ENCODE measurements at regions not wholly inside any gene's neighbourhood (a gene's known extent, or its start where the extent isn't known, plus 50 kb on each side); places are given as distances from the start of the nearest gene placed in this dataset.
"Not testable (repeated sequence)": the region's sequence is repeated elsewhere in the genome, so short reads cannot be mapped to it uniquely, and the experiment has no call there.

GRCh38 chr3:167012691-167013090 lies 367.4 kb downstream of the ZBBX start:
- no peaks in the 10 kb centered on the region for H3K4me1 ChIP-seq (ENCODE audit: control insufficient read depth, insufficient read depth, low read length)
- no peak overlapping the region for H3K4me3 ChIP-seq (ENCODE audit: insufficient read depth, low read depth, low read length)
- 100% methylated on average over 1 of the region's 1 CpG; no CpG with 5 or more reads in 1 of the 2 experiments for WGBS, 2 experiments
- H3K27me3 ChIP-seq (ENCODE audit: control insufficient read depth, insufficient read depth, low read length, poor library complexity, severe bottlenecking): no peaks in the 10 kb centered on the region
- H3K36me3 ChIP-seq (ENCODE audit: control insufficient read depth, insufficient read depth, low read length): no peaks in the 10 kb centered on the region
- no peaks in the 10 kb centered on the region for H3K9me3 ChIP-seq (ENCODE audit: control insufficient read depth, low read length)
- no peak overlapping the region for H3K27ac ChIP-seq (ENCODE audit: insufficient read depth, low read depth, low read length, poor library complexity, severe bottlenecking)

- Histone ChIP-seq H3K27me3 (ENCODE audit: control insufficient read depth, insufficient read depth, low read length, poor library complexity, severe bottlenecking) (no peaks in the 10 kb centered on the region), H3K4me1 (ENCODE audit: control insufficient read depth, insufficient read depth, low read length) (no peaks in the 10 kb centered on the region), H3K27ac (ENCODE audit: insufficient read depth, low read depth, low read length, poor library complexity, severe bottlenecking) (no peak overlapping the region), H3K9me3 (ENCODE audit: control insufficient read depth, low read length) (no peaks in the 10 kb centered on the region), H3K36me3 (ENCODE audit: control insufficient read depth, insufficient read depth, low read length) (no peaks in the 10 kb centered on the region), H3K4me3 (ENCODE audit: insufficient read depth, low read depth, low read length) (no peak overlapping the region)
Observed at GRCh38 chr3:167008791-167009190, 371.3 kb downstream of the ZBBX start.

GRCh38 chr3:167001374-167001773 lies 378.7 kb downstream of the ZBBX start:
- no peak overlapping the region for H3K4me3 ChIP-seq (ENCODE audit: insufficient read depth, low read depth, low read length)
- H3K4me1 ChIP-seq (ENCODE audit: control insufficient read depth, insufficient read depth, low read length): no peaks in the 10 kb centered on the region
- H3K27ac ChIP-seq (ENCODE audit: insufficient read depth, low read depth, low read length, poor library complexity, severe bottlenecking): no peak overlapping the region
- H3K9me3 ChIP-seq (ENCODE audit: control insufficient read depth, low read length): no peaks in the 10 kb centered on the region
- H3K27me3 ChIP-seq (ENCODE audit: control insufficient read depth, insufficient read depth, low read length, poor library complexity, severe bottlenecking): no peaks in the 10 kb centered on the region
- H3K36me3 ChIP-seq (ENCODE audit: control insufficient read depth, insufficient read depth, low read length): no peaks in the 10 kb centered on the region
- WGBS, 2 experiments: 93 to 96% methylated on average over 4 of the region's 4 CpGs

GRCh38 chr3:166993015-166993630 lies 387.0 kb downstream of the ZBBX start:
- no peaks in the 10 kb centered on the region for H3K36me3 ChIP-seq (ENCODE audit: control insufficient read depth, insufficient read depth, low read length)
- H3K4me3 ChIP-seq (ENCODE audit: insufficient read depth, low read depth, low read length): no peak overlapping the region
- H3K4me1 ChIP-seq (ENCODE audit: control insufficient read depth, insufficient read depth, low read length): no peaks in the 10 kb centered on the region
- H3K9me3 ChIP-seq (ENCODE audit: control insufficient read depth, low read length): no peaks in the 10 kb centered on the region
- WGBS, 2 experiments: 90 to 91% methylated on average over 1 of the region's 2 CpGs
- no peaks in the 10 kb centered on the region for H3K27me3 ChIP-seq (ENCODE audit: control insufficient read depth, insufficient read depth, low read length, poor library complexity, severe bottlenecking)
- no peak overlapping the region for H3K27ac ChIP-seq (ENCODE audit: insufficient read depth, low read depth, low read length, poor library complexity, severe bottlenecking)

GRCh38 chr3:166986000-166986399 lies 394.1 kb downstream of the ZBBX start:
- no peaks in the 10 kb centered on the region for H3K27me3 ChIP-seq (ENCODE audit: control insufficient read depth, insufficient read depth, low read length, poor library complexity, severe bottlenecking)
- H3K36me3 ChIP-seq (ENCODE audit: control insufficient read depth, insufficient read depth, low read length): no peaks in the 10 kb centered on the region
- H3K27ac ChIP-seq (ENCODE audit: insufficient read depth, low read depth, low read length, poor library complexity, severe bottlenecking): no peak overlapping the region
- no peaks in the 10 kb centered on the region for H3K9me3 ChIP-seq (ENCODE audit: control insufficient read depth, low read length)
- H3K4me3 ChIP-seq (ENCODE audit: insufficient read depth, low read depth, low read length): no peak overlapping the region
- H3K4me1 ChIP-seq (ENCODE audit: control insufficient read depth, insufficient read depth, low read length): no peaks in the 10 kb centered on the region

- H3K27ac ChIP-seq (ENCODE audit: insufficient read depth, low read depth, low read length, poor library complexity, severe bottlenecking); H3K36me3 ChIP-seq (ENCODE audit: control insufficient read depth, insufficient read depth, low read length); H3K27me3 ChIP-seq (ENCODE audit: control insufficient read depth, insufficient read depth, low read length, poor library complexity, severe bottlenecking); H3K4me1 ChIP-seq (ENCODE audit: control insufficient read depth, insufficient read depth, low read length); H3K4me3 ChIP-seq (ENCODE audit: insufficient read depth, low read depth, low read length); H3K9me3 ChIP-seq (ENCODE audit: control insufficient read depth, low read length): not testable (repeated sequence)
- WGBS, 2 experiments: 96% methylated on average over 36 of the region's 36 CpGs
Observed at GRCh38 chr3:166975796-166976195, 404.3 kb downstream of the ZBBX start.

GRCh38 chr3:166967714-166968113 lies 412.4 kb downstream of the ZBBX start:
- not testable (repeated sequence) for H3K4me3 ChIP-seq (ENCODE audit: insufficient read depth, low read depth, low read length); H3K27me3 ChIP-seq (ENCODE audit: control insufficient read depth, insufficient read depth, low read length, poor library complexity, severe bottlenecking); H3K9me3 ChIP-seq (ENCODE audit: control insufficient read depth, low read length); H3K4me1 ChIP-seq (ENCODE audit: control insufficient read depth, insufficient read depth, low read length); H3K27ac ChIP-seq (ENCODE audit: insufficient read depth, low read depth, low read length, poor library complexity, severe bottlenecking); H3K36me3 ChIP-seq (ENCODE audit: control insufficient read depth, insufficient read depth, low read length)
- 95 to 96% methylated on average over 8 of the region's 8 CpGs for WGBS, 2 experiments

- no peaks in the 10 kb centered on the region for H3K9me3 ChIP-seq (ENCODE audit: control insufficient read depth, low read length)
Observed at GRCh38 chr3:166962911-166963310, 417.2 kb downstream of the ZBBX start.

GRCh38 chr3:166957121-166957520 lies 423.0 kb downstream of the ZBBX start:
- WGBS, 2 experiments: 93 to 95% methylated on average over 3 of the region's 3 CpGs
- Histone ChIP-seq H3K27ac (ENCODE audit: insufficient read depth, low read depth, low read length, poor library complexity, severe bottlenecking) (no peak overlapping the region), H3K36me3 (ENCODE audit: control insufficient read depth, insufficient read depth, low read length) (no peaks in the 10 kb centered on the region), H3K9me3 (ENCODE audit: control insufficient read depth, low read length) (no peaks in the 10 kb centered on the region), H3K4me1 (ENCODE audit: control insufficient read depth, insufficient read depth, low read length) (no peaks in the 10 kb centered on the region), H3K27me3 (ENCODE audit: control insufficient read depth, insufficient read depth, low read length, poor library complexity, severe bottlenecking) (no peaks in the 10 kb centered on the region), H3K4me3 (ENCODE audit: insufficient read depth, low read depth, low read length) (no peak overlapping the region)

More at GRCh38 chr3:166962911-166963310, 417.2 kb downstream of the ZBBX start:
- Histone ChIP-seq H3K36me3 (ENCODE audit: control insufficient read depth, insufficient read depth, low read length) (no peaks in the 10 kb centered on the region), H3K27me3 (ENCODE audit: control insufficient read depth, insufficient read depth, low read length, poor library complexity, severe bottlenecking) (no peaks in the 10 kb centered on the region), H3K4me3 (ENCODE audit: insufficient read depth, low read depth, low read length) (no peak overlapping the region), H3K4me1 (ENCODE audit: control insufficient read depth, insufficient read depth, low read length) (no peaks in the 10 kb centered on the region), H3K27ac (ENCODE audit: insufficient read depth, low read depth, low read length, poor library complexity, severe bottlenecking) (no peak overlapping the region)
- WGBS, 2 experiments: 86% methylated on average over 1 of the region's 2 CpGs

GRCh38 chr3:166955201-166955939 lies 424.7 kb downstream of the ZBBX start:
- 96% methylated on average over 7 of the region's 7 CpGs for WGBS, 2 experiments
- Histone ChIP-seq H3K4me3 (ENCODE audit: insufficient read depth, low read depth, low read length) (no peak overlapping the region), H3K36me3 (ENCODE audit: control insufficient read depth, insufficient read depth, low read length) (no peaks in the 10 kb centered on the region), H3K27me3 (ENCODE audit: control insufficient read depth, insufficient read depth, low read length, poor library complexity, severe bottlenecking) (no peaks in the 10 kb centered on the region), H3K9me3 (ENCODE audit: control insufficient read depth, low read length) (no peaks in the 10 kb centered on the region), H3K27ac (ENCODE audit: insufficient read depth, low read depth, low read length, poor library complexity, severe bottlenecking) (no peak overlapping the region), H3K4me1 (ENCODE audit: control insufficient read depth, insufficient read depth, low read length) (no peaks in the 10 kb centered on the region)

Measured in ectodermal cell (in vitro differentiated cells).